Muscle layer of duodenum (tissue), 2 donors: ENCODE measurements at regions not wholly inside any gene's neighbourhood (a gene's known extent, or its start where the extent isn't known, plus 50 kb on each side); places are given as distances from the start of the nearest gene placed in this dataset.

Source experiments
- H3K27ac ChIP-seq: one replicate; pipeline ENCODE4 v1.7.0; 2013; ENCODE audit warnings: mild to moderate bottlenecking, low read length
- H3K27me3 ChIP-seq: one replicate; pipeline ENCODE4 v1.7.0; 2013; ENCODE audit warnings: low read depth, mild to moderate bottlenecking, control low read depth, low read length
- H3K36me3 ChIP-seq, 2 donors: one replicate each; pipeline ENCODE4 v1.7.0; 2013; ENCODE audit warnings: low read length in 2 of 2, control low read depth in 1 of 2, mild to moderate bottlenecking in 1 of 2; ENCODE audit not compliant: insufficient read depth in 2 of 2, control insufficient read depth in 1 of 2
- H3K4me1 ChIP-seq, 2 donors: one replicate each; pipeline ENCODE4 v1.7.0; 2013; ENCODE audit warnings: low read length in 2 of 2, mild to moderate bottlenecking in 2 of 2, control low read depth in 1 of 2, moderate library complexity in 1 of 2; ENCODE audit not compliant: insufficient read depth in 2 of 2, control insufficient read depth in 1 of 2
- H3K4me3 ChIP-seq, 2 donors: one replicate each; pipeline ENCODE4 v1.7.0; 2013; ENCODE audit warnings: low read length in 2 of 2, low read depth in 1 of 2, mild to moderate bottlenecking in 1 of 2
- H3K9me3 ChIP-seq, 2 donors: one replicate each; pipeline ENCODE4 v1.7.0; 2013; ENCODE audit warnings: low read length in 2 of 2, control low read depth in 1 of 2, mild to moderate bottlenecking in 1 of 2; ENCODE audit not compliant: control insufficient read depth in 1 of 2
- donor health status: healthy.

- no peak overlapping the region for H3K27ac ChIP-seq
- H3K27me3 ChIP-seq, result no peaks in the 10 kb centered on the region
- H3K4me3 ChIP-seq, result no peak overlapping the region
- H3K9me3 ChIP-seq, result peaks cover 0 to 4% of the 10 kb centered on the region in 2 donors
- no peaks in the 10 kb centered on the region for H3K36me3 ChIP-seq
- peaks cover 0 to 7% of the 10 kb centered on the region in 2 donors for H3K4me1 ChIP-seq
Measured at GRCh38 chr1:87449348-87449963, 120.8 kb downstream of the LMO4 start.

DNA sequence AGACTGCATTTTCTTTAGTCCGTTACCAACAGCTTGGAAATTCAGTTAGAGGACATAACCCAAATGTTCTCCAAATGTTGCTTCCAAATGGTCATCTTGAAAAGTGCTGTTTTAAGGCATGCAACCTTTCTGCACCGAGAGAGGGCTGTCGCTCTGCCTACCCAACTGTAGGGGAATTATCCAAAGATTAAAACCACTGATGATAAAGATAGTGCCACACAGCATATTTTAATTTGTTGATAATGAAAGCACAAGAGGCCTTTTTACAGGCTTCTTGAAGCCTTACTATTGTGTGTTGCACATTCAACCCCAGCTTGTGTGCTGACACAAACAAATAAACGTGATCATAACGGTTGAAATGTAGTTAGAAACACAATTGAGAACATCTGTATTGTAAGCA, 121.5 kb downstream of the LMO4 start:
- H3K4me3 ChIP-seq, result no peak overlapping the region
- H3K4me1 ChIP-seq, result peaks cover 0 to 7% of the 10 kb centered on the region in 2 donors

DNA sequence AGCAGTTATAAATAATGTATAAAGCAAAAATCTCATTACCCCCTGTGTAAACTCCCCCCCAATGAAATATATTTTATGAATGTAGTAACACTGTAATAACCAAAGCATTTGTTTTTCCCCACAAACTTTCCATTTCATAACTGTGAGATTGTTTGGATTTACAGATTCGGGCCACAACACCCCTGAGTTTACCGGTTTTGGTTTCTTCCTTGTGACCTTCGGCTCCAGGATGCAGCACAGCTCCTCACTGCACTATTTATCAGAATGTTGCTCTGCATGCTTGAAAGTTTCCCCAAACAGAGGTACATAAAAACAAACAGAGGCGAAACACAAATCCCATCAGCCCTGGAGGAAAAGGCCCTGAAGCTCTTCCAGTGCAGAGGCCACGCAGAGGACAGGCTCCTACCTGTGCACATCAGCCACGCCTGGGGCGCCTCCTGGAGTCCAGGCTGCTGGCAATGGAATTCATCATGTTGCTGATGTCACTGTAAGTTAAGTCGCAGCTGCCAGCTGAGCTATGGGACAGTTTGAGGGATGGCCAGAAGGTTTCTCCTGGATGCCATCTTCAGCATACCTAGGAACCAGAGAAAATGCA, 122.0 kb downstream of the LMO4 start:
- Histone ChIP-seq H3K27me3 (no peaks in the 10 kb centered on the region), H3K4me1 (peaks cover 0 to 7% of the 10 kb centered on the region in 2 donors), H3K27ac (no peak overlapping the region), H3K4me3 (no peak overlapping the region), H3K36me3 (no peaks in the 10 kb centered on the region), H3K9me3 (no peaks in the 10 kb centered on the region)

More for the DNA sequence above, 121.5 kb downstream of the LMO4 start:
- no peaks in the 10 kb centered on the region for H3K27me3 ChIP-seq
- H3K9me3 ChIP-seq, result no peaks in the 10 kb centered on the region
- H3K36me3 ChIP-seq, result no peaks in the 10 kb centered on the region
- no peak overlapping the region for H3K27ac ChIP-seq

DNA sequence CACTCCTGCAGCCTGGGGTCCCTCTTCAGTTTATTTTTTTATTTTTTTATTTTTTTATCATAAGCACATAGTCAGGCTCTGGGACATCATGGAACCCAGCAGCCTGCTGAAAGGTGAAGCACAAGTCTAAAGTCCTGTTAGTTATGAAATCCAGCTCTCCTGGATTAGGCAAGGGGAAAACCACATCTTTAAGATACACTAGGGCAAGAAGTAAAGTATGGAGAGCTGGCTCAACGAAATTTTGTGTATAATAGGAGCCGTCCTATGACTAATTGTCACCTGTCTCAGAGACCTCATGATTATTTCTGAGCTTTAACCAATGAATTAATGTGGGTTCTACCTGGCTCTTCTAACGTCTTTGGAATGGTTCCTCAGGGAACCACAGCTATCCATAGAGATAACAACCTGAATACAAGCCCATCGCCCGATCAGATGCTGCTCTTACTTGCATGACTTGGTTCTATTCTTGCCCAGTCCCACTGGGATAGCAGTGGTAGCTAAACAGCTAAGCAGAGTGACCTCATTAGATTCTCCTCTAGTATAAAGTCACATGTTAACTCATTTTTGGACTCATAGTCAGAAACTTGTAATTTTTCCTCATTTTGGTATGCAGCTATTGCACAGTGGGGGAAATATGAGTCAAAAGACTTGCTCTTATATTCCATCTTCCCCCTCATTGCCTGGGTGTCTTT, 122.7 kb downstream of the LMO4 start:
- H3K36me3 ChIP-seq, result no peaks in the 10 kb centered on the region
- no peaks in the 10 kb centered on the region for H3K9me3 ChIP-seq
- peaks cover 0 to 7% of the 10 kb centered on the region in 2 donors for H3K4me1 ChIP-seq
- no peak overlapping the region for H3K27ac ChIP-seq
- no peak overlapping the region for H3K4me3 ChIP-seq
- no peaks in the 10 kb centered on the region for H3K27me3 ChIP-seq

GRCh38 chr1:87452648-87453047, 124.0 kb downstream of the LMO4 start:
- peaks cover 0 to 7% of the 10 kb centered on the region in 2 donors for H3K4me1 ChIP-seq
- H3K27me3 ChIP-seq, result no peaks in the 10 kb centered on the region
- no peaks in the 10 kb centered on the region for H3K36me3 ChIP-seq
- H3K9me3 ChIP-seq, result no peaks in the 10 kb centered on the region
- no peak overlapping the region for H3K4me3 ChIP-seq
- no peak overlapping the region for H3K27ac ChIP-seq

GRCh38 chr1:87457408-87457807, 128.7 kb downstream of the LMO4 start:
- Histone ChIP-seq H3K4me1 (no peaks in the 10 kb centered on the region), H3K9me3 (peaks cover 0 to 2% of the 10 kb centered on the region in 2 donors), H3K4me3 (no peak overlapping the region), H3K36me3 (no peaks in the 10 kb centered on the region), H3K27me3 (no peaks in the 10 kb centered on the region), H3K27ac (no peak overlapping the region)

GRCh38 chr1:87462894-87463293, 134.2 kb downstream of the LMO4 start:
- H3K27ac ChIP-seq, result no peak overlapping the region
- H3K9me3 ChIP-seq, result peaks cover 0 to 2% of the 10 kb centered on the region in 2 donors
- peaks cover 0 to 5% of the 10 kb centered on the region in 2 donors for H3K4me1 ChIP-seq
- no peak overlapping the region for H3K4me3 ChIP-seq
- no peaks in the 10 kb centered on the region for H3K36me3 ChIP-seq
- no peaks in the 10 kb centered on the region for H3K27me3 ChIP-seq

DNA sequence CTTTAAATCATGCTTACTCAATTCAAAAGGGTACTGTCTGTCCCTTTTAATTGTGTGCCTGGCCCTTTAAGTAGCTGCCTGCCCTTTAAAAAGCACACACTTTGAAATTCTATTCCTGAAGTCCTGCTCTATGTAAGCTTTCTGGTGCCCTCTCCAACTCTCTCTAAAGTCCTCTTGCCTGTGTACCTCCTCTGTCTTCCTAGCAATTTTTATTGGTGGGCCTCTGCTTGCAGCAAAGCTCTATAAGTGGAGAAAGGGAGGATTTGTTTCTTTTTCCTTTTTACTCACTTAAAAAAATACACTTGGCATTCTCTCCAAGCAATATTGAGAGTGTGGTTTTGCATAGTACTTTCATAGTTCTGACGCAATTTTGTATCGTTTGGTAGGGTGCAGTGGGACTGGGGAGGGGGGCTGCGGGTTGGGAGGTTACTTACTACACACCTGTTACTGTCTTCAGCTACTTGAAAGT, 135.4 kb downstream of the LMO4 start:
- Histone ChIP-seq H3K4me1 (peaks cover 0 to 5% of the 10 kb centered on the region in 2 donors), H3K9me3 (peaks cover 0 to 2% of the 10 kb centered on the region in 2 donors), H3K27ac (no peak overlapping the region), H3K27me3 (no peaks in the 10 kb centered on the region), H3K4me3 (no peak overlapping the region), H3K36me3 (no peaks in the 10 kb centered on the region)

- Histone ChIP-seq H3K4me1 (peaks cover 0 to 5% of the 10 kb centered on the region in 2 donors), H3K9me3 (no peaks in the 10 kb centered on the region), H3K4me3 (no peak overlapping the region), H3K36me3 (no peaks in the 10 kb centered on the region), H3K27me3 (no peaks in the 10 kb centered on the region), H3K27ac (no peak overlapping the region)
Measured at GRCh38 chr1:87466621-87467020, 137.9 kb downstream of the LMO4 start.

DNA sequence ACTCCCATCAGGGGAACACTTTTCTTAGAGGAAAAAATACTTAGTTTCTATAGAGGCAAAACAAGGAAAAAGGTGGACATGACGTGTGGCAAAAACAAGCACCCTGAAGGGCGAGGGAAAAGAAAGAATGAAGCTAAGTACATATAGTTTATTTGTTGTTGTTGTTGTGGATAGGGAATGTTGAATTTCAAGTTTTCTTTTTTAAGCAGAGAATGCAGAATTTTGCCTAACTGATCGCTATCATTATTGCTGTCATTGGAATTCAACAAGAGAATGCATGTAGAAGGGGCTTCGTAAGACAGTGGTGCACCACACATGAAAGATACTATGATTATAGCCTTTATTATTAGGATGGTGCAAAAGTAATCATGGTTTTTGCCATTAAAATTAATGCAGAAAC, 144.0 kb downstream of the LMO4 start:
- no peaks in the 10 kb centered on the region for H3K9me3 ChIP-seq
- no peak overlapping the region for H3K27ac ChIP-seq
- H3K4me1 ChIP-seq, result no peaks in the 10 kb centered on the region
- no peak overlapping the region for H3K4me3 ChIP-seq
- no peaks in the 10 kb centered on the region for H3K27me3 ChIP-seq
- H3K36me3 ChIP-seq, result no peaks in the 10 kb centered on the region

- no peak overlapping the region for H3K27ac ChIP-seq
- no peak overlapping the region for H3K4me3 ChIP-seq
- no peaks in the 10 kb centered on the region for H3K36me3 ChIP-seq
- H3K27me3 ChIP-seq, result no peaks in the 10 kb centered on the region
- no peaks in the 10 kb centered on the region for H3K9me3 ChIP-seq
- no peaks in the 10 kb centered on the region for H3K4me1 ChIP-seq
Measured at GRCh38 chr1:87473203-87473661, 144.6 kb downstream of the LMO4 start.
